Pancreas (tissue), 10 donors: ENCODE measurements at regions not wholly inside any gene's neighbourhood (a gene's known extent, or its start where the extent isn't known, plus 50 kb on each side); places are given as distances from the start of the nearest gene placed in this dataset.

Experiments
- ATAC-seq, 4 donors: fragments of 200-7000 bp; cut with Tn5 transposase; one replicate each; pipeline versions ENCODE4 v1.8.0 to v1.9.1; 2020; ENCODE audit warnings: mild to moderate bottlenecking in 4 of 4, moderate library complexity in 4 of 4
- DNase-seq, 6 donors: peaks; one replicate each; pipeline ENCODE4 v3.0.0-alpha.2; 2020
- FAIRE-seq: peaks from 2 replicates; lab custom pipeline; 2012; peaks lifted over from hg19 to GRCh38; lab: Jason Lieb, UNC
- H3K27ac ChIP-seq, 4 donors: fragments of 200-600 bp; sonication (generic); 1 replicate in 3 of 4; 2 replicates in 1 of 4; pipeline versions ENCODE4 v1.5.0 to v1.8.0; 2020
- H3K27me3 ChIP-seq, 4 donors: fragments of 200-600 bp; one replicate each; pipeline ENCODE4 v1.8.0; 2021
- H3K36me3 ChIP-seq, 3 donors: fragments of 200-600 bp; sonication (generic) in 1 of 3; one replicate each; pipeline versions ENCODE4 v1.5.0 to v1.8.0; 2020 to 2021
- H3K4me1 ChIP-seq, 3 donors: fragments of 200-600 bp; one replicate each; pipeline ENCODE4 v1.8.0; 2021
- H3K4me3 ChIP-seq, 4 donors: fragments of 200-600 bp; sonication (generic) in 2 of 4; one replicate each; pipeline versions ENCODE4 v1.5.0 to v1.8.0; 2020 to 2021
- H3K9me3 ChIP-seq, 4 donors: fragments of 200-600 bp; one replicate each; pipeline ENCODE4 v1.8.0; 2021
- CTCF ChIP-seq, 4 donors: fragments of 200-600 bp; sonication (generic) in 3 of 4; IDR thresholded peaks; one replicate each; pipeline versions ENCODE4 v1.5.0 to v1.8.0; 2021; ENCODE audit warnings: antibody characterized with exemption in 4 of 4
- WGBS, 2 donors: extraction: QIAGEN DNeasy Blood & Tissue Kit; methylation state at CpG; one replicate each; pipeline ENCODE4 v1.1.7; 2013; 5-methylcytosine and 5-hydroxymethylcytosine counted together
- intact Hi-C, 3 donors: fragments of 100-400 bp; cut with DNase I; formaldehyde crosslinking; loops; one replicate each; pipeline versions ENCODE4 v1.11.1 to v1.14.2; 2022
- donor health status: healthy with polysubstance abuse.
- donor health status: DM: no; HTN: no; CAD: no; lungs with moderate emphysema.
- donor health status: DM: no; HTN: no; CAD: no.
- donor health status: control.
- donor health status: control.
- donor health status: Bipolar disorder and iron deficiency.
- donor health status: DM: yes; HTN: yes; CAD: no.
- donor health status: DM: no; HTN: no; CAD: no.
- donor health status: DM: no; HTN: no; CAD: no.
- donor health status: DM: yes; HTN: yes; CAD: no.

- FAIRE-seq, result no peak
- ATAC-seq, result no peak
Observed at GRCh38 chr16:59567496-59567895, 833.4 kb upstream of the GOT2 start.

GRCh38 chr16:59566446-59566845 is 832.3 kb upstream of the GOT2 start:
- Histone ChIP-seq H3K27ac (no peak overlapping the region), H3K4me3 (no peak overlapping the region), H3K36me3 (no peaks in the 10 kb centered on the region), H3K9me3 (no peaks in the 10 kb centered on the region), H3K4me1 (no peaks in the 10 kb centered on the region), H3K27me3 (no peaks in the 10 kb centered on the region)
- intact Hi-C loops, result no loop called here
- no peak for TF ChIP-seq CTCF (IDR thresholded peaks at IDR 0.05)
- DNase-seq (no peak), ATAC-seq (no peak), FAIRE-seq (no peak)

More at GRCh38 chr16:59567496-59567895, 833.4 kb upstream of the GOT2 start:
- Histone ChIP-seq H3K36me3 (no peaks in the 10 kb centered on the region), H3K9me3 (no peaks in the 10 kb centered on the region), H3K4me3 (no peak overlapping the region), H3K27me3 (no peaks in the 10 kb centered on the region), H3K27ac (no peak overlapping the region), H3K4me1 (no peaks in the 10 kb centered on the region)
- no peak for DNase-seq
- TF ChIP-seq CTCF (IDR thresholded peaks at IDR 0.05), result no peak
- WGBS, 2 donors, result 58 to 75% methylated on average over 5 of the region's 5 CpGs
- intact Hi-C loops, result no loop called here

- no peaks in the 10 kb centered on the region for H3K36me3 ChIP-seq
- H3K27me3 ChIP-seq, result no peaks in the 10 kb centered on the region
- FAIRE-seq (no peak), ATAC-seq (no peak), DNase-seq (no peak)
- TF ChIP-seq CTCF (IDR thresholded peaks at IDR 0.05), result no peak
- H3K27ac ChIP-seq, result no peak overlapping the region
- no peak overlapping the region for H3K4me3 ChIP-seq
- intact Hi-C loops, result no loop called here
- no peaks in the 10 kb centered on the region for H3K9me3 ChIP-seq
- H3K4me1 ChIP-seq, result no peaks in the 10 kb centered on the region
Observed at GRCh38 chr16:59558679-59559078, 824.6 kb upstream of the GOT2 start.

GRCh38 chr16:59552164-59552563 is 818.0 kb upstream of the GOT2 start:
- TF ChIP-seq CTCF (IDR thresholded peaks at IDR 0.05), result no peak
- H3K4me1 ChIP-seq, result no peaks in the 10 kb centered on the region
- FAIRE-seq (no peak), DNase-seq (no peak), ATAC-seq (no peak)
- no peak overlapping the region for H3K4me3 ChIP-seq
- H3K27me3 ChIP-seq, result no peaks in the 10 kb centered on the region
- no peaks in the 10 kb centered on the region for H3K9me3 ChIP-seq
- 56% methylated on average over 5 of the region's 5 CpGs for WGBS, 2 donors
- no peak overlapping the region for H3K27ac ChIP-seq
- intact Hi-C loops, result no loop called here
- no peaks in the 10 kb centered on the region for H3K36me3 ChIP-seq

- FAIRE-seq, result no peak
- no peaks in the 10 kb centered on the region for H3K9me3 ChIP-seq
- no peak overlapping the region for H3K27ac ChIP-seq
- H3K27me3 ChIP-seq, result no peaks in the 10 kb centered on the region
- no peaks in the 10 kb centered on the region for H3K4me1 ChIP-seq
- 45 to 60% methylated on average over 1 of the region's 1 CpG for WGBS, 2 donors
- DNase-seq, result no peak
- ATAC-seq, result no peak
- TF ChIP-seq CTCF (IDR thresholded peaks at IDR 0.05), result no peak
- H3K4me3 ChIP-seq, result no peak overlapping the region
- intact Hi-C loops, result no loop called here
- H3K36me3 ChIP-seq, result no peaks in the 10 kb centered on the region
Observed at GRCh38 chr16:59545721-59546120, 811.6 kb upstream of the GOT2 start.
